ENCODE measurements at regions not wholly inside any gene's neighbourhood (a gene's known extent, or its start where the extent isn't known, plus 50 kb on each side); places are given as distances from the start of the nearest gene placed in this dataset.

- Histone ChIP-seq H3K4me3 (ENCODE audit: low read depth, low read length) (no peak overlapping the region), H3K4me1 (ENCODE audit: control insufficient read depth, insufficient read depth, low read length) (no peaks in the 10 kb centered on the region), H3K27ac (ENCODE audit: extremely low read depth, low read depth, low read length) (no peak overlapping the region), H3K36me3 (ENCODE audit: control insufficient read depth in 2 of 2, insufficient read depth in 1 of 2, low read length in 2 of 2) (no peaks in the 10 kb centered on the region), H3K9me3 (ENCODE audit: control insufficient read depth, insufficient read depth, low read depth, low read length) (no peaks in the 10 kb centered on the region)
- TF ChIP-seq ZSCAN23 (tag by site-specific recombination; IDR thresholded peaks at IDR 0.05) (no peak), ZNF704 (tag by site-specific recombination; IDR thresholded peaks at IDR 0.05) (no peak), PRDM4 (tag by site-specific recombination; IDR thresholded peaks at IDR 0.05) (no peak)
- ChIA-PET POLR2A (no interaction called here), CTCF (interaction anchor here (0.7 to 1.5 kb wide), 3 partner anchors 14 to 30 kb away, joined by 3 to 4 read pairs (median 3); no protein-coding TSS in a partner anchor)
Measured at GRCh38 chr11:59028105-59028504, 58.0 kb upstream of the GLYATL1B start.

GRCh38 chr11:59029366-59029889 is 56.7 kb upstream of the GLYATL1B start:
- Histone ChIP-seq H3K4me3 (ENCODE audit: low read depth, low read length) (no peak overlapping the region), H3K9me3 (ENCODE audit: control insufficient read depth, insufficient read depth, low read depth, low read length) (no peaks in the 10 kb centered on the region), H3K27ac (ENCODE audit: extremely low read depth, low read depth, low read length) (no peak overlapping the region), H3K36me3 (ENCODE audit: control insufficient read depth in 2 of 2, insufficient read depth in 1 of 2, low read length in 2 of 2) (no peaks in the 10 kb centered on the region), H3K4me1 (ENCODE audit: control insufficient read depth, insufficient read depth, low read length) (no peaks in the 10 kb centered on the region)
- no peak for TF ChIP-seq ZNF138 (tag by site-specific recombination; IDR thresholded peaks at IDR 0.05; ENCODE audit: borderline replicate concordance)
- no peak for TF ChIP-seq ZNF248 (tag by site-specific recombination; IDR thresholded peaks at IDR 0.05)
- TF ChIP-seq KLF7 (tag by site-specific recombination; IDR thresholded peaks at IDR 0.05; ENCODE audit: borderline replicate concordance), result no peak
- no peak for TF ChIP-seq ZNF555 (tag by site-specific recombination; conservative IDR thresholded peaks at IDR 0.05)
- TF ChIP-seq BCL6B (tag by site-specific recombination; IDR thresholded peaks at IDR 0.05), result no peak
- TF ChIP-seq ZFHX2 (tag by site-specific recombination; conservative IDR thresholded peaks at IDR 0.05), result no peak
- no peak for TF ChIP-seq ZNF398 (tag by site-specific recombination; IDR thresholded peaks at IDR 0.05)
- TF ChIP-seq ZBTB21 (tag by site-specific recombination; IDR thresholded peaks at IDR 0.05), result no peak
- TF ChIP-seq SP2 (tag by site-specific recombination; IDR thresholded peaks at IDR 0.05), result no peak
- TF ChIP-seq HOXA7 (CRISPR knock-in tag; IDR thresholded peaks at IDR 0.05; ENCODE audit: borderline replicate concordance), result no peak
- no peak for TF ChIP-seq ZNF404 (tag by site-specific recombination; IDR thresholded peaks at IDR 0.05)
- TF ChIP-seq ZNF791 (tag by site-specific recombination; IDR thresholded peaks at IDR 0.05), result no peak
- TF ChIP-seq ZNF488 (tag by site-specific recombination; IDR thresholded peaks at IDR 0.05), result no peak
- TF ChIP-seq ZNF777 (tag by site-specific recombination; IDR thresholded peaks at IDR 0.05; ENCODE audit: borderline replicate concordance), result no peak
- CTCF ChIA-PET, result interaction anchor here (0.6 to 1.1 kb wide), 2 partner anchors 16 to 23 kb away, joined by 3 read pairs; no protein-coding TSS in a partner anchor
- POLR2A ChIA-PET, result no interaction called here

Data from HEK293 (cell line).